ENCODE measurements at regions not wholly inside any gene's neighbourhood (a gene's known extent, or its start where the extent isn't known, plus 50 kb on each side); places are given as distances from the start of the nearest gene placed in this dataset.

DNA sequence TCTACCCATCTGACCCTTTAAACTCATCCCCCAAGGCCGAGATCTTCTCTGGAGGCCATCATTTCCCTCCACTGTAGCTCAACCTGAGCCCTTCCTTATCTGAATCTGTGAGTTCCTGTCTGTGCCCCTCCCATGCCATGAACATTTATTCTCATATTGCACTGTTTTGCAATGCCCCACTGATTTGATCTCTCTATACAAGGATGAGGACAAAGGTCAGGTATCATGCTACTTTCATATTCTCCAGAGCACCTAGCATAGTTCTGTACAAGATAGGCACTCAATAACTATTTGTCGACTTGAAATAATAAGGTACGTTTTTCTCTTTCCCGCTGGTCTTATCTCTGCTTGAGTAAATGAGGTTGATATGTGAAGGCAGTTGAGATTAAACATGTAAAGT, 135.5 kb downstream of the KLF5 start:
- TF ChIP-seq CTCF (IDR thresholded peaks at IDR 0.05) (no peak), POLR2A (IDR thresholded peaks at IDR 0.05) (no peak)

Measured in ovary (tissue), 3 donors.